ENCODE measurements at regions not wholly inside any gene's neighbourhood (a gene's known extent, or its start where the extent isn't known, plus 50 kb on each side); places are given as distances from the start of the nearest gene placed in this dataset.
"Not testable (repeated sequence)": the region's sequence is repeated elsewhere in the genome, so short reads cannot be mapped to it uniquely, and the experiment has no call there.

DNA sequence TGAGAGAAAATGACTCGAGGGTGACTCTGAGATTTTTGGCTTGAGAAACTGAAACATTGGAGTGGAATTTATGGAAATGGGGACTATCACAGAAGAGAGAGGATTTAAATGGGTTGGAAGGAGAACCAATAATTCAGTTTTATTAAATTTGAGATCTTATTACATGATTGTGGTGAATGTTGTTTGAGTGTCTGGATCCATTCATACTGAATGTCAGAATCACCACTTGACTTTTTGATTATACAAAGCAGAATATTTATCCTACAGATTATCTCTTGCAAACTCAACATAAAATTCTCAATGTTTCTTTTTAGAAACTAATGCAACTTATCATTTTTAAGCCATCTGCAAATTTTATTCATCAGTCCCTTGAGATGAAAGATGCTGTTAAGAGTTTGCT is 332.8 kb downstream of the CNTN3 start:
- no peak for DNase-seq (ENCODE audit: low read depth in 2 of 2)

DNA sequence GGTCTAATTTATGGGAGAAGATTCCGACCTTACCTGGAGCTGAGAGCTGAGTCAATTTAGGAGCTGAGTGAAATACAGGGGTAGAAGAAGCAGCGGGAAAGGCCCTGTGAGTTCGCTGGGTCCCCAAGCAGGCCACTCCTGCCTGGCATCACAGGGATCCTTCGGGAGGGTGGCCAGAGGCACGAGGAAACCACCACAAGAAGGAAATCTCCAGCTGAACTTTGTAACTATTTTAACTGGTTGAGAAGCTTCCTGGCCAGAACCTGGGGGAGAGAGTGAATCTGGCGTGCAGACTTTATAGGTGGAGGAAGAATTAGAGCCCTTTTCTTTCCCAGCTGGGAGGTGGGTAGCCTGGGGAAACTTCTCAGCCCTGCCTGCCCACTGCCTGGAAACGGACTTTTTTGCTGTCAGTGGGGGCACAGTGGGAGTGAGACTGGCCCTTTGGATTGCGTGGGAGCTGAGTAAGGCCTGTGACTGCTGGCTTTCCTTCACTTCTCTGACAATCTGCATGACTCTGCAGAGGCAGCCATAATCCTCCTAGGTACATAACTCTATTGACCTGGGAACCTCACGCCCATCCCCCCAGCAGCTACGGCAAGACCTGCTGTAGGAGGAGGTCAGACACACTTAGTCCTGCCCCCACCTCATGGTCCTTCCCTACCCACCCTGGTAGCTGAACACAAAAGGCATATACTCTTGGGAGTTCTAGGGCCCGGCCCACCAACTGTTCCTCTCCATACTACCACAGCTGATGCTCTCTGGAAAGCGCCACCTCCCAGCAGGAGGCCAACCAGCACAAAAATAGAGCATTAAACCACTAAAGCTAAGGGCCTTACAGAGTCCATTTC is 340.7 kb downstream of the CNTN3 start:
- DNase-seq (ENCODE audit: low read depth in 2 of 2), result no peak

DNA sequence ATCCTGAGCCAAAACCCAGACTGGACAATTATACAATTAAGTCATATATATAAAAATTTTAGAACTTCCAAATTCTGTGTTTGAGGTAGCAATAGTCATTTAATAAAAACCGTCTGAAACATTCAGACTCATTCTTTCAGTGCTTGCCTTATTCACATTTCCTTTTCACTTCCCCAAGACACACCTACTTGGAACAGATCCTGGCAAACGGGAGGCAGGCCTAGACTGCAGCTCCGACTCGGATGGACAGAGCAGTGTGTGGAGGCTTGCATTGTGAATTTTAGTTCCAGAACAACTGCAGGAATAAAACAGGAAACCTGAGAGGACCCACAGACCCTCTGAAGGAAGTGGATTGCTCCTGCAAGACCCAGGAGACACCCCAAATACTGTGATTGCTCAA is 341.4 kb downstream of the CNTN3 start:
- DNase-seq (ENCODE audit: low read depth in 2 of 2), result no peak

DNA sequence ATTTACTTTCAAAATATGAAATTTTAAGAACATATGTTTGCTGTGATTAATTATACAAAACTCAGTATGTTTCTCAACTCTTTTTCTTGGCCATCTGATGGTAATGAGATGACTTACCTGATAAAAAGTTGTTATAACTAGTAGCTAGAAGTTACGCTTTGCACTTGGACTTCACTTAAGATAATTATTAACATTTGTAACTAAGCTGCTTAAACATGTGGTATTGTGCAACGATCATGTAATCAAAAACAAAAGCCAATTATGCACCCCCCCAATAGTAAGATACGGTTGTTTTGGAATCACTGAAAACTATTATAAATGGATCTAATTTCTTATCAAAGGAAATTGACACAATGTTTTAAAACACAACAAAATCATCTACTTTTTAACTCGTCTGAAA is 342.9 kb downstream of the CNTN3 start:
- DNase-seq (ENCODE audit: low read depth in 2 of 2), result peak; percentile 51 to 52

DNA sequence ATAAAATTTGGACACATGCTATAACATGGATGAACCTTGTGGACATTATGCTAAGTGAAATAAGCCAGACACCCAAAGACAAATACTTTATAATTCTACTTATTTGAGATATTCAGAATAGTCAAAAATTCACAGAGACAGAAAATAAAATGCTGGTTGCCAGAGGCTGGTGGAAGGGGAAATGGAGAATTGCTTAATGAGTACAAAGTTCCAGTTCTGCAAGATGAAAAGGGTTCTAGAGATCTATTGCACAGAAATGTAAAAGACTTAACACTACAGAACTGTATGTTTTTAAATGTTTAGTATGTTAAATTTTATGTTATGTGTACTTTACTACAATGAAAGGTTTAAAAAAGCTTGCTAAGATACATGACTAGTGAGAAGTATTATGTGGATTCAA is 344.8 kb downstream of the CNTN3 start:
- DNase-seq (ENCODE audit: low read depth in 2 of 2), result no peak

DNA sequence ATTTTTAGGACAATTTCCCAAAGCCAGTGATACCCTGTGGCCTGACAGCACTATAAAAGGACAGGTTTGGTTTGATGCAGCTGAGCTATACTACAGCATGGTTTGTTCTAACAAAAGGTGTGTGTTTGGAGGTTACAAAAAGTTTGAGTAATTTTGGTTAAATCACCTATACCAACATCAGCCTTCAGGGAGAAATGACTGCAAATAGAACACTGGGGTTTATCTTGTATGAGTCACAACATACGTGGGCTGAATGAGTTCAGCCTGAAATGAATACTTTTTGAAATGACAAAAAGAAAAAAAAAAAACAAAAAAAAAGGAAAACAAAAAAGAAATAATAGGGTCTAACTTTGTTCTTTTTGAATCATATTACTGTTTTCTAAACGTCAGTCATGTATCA is 345.7 kb downstream of the CNTN3 start:
- DNase-seq (ENCODE audit: low read depth in 2 of 2), result no peak

DNA sequence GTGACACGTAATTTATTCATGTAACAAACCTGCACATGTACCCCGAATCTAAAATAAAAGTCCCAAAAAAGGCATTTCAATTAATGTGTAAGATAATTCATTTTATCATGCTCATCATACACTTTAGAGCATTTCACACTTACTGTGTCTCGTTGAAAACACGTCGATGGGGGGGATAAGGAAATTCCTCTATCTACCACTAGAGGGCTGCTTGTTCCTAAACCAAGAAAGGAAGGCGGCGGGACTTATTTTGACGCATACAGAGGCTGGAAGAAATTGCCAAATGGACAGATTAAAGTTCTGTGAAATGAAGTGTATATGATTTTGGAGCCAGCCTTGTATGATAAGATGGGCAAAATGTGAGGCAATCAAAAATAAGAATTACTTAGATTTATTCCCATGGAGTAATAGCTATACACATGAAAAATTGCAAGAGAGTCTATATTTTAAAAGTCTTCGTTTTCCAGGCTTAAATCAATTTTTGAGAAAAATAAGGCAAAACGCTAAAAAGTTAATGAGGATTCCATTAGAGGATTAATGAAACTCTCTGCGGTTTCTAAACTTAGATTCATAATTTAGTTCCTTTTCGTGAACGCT is 346.8 kb downstream of the CNTN3 start:
- peak in 1 of 2 experiments; percentile 21 for DNase-seq (ENCODE audit: low read depth in 2 of 2)

DNA sequence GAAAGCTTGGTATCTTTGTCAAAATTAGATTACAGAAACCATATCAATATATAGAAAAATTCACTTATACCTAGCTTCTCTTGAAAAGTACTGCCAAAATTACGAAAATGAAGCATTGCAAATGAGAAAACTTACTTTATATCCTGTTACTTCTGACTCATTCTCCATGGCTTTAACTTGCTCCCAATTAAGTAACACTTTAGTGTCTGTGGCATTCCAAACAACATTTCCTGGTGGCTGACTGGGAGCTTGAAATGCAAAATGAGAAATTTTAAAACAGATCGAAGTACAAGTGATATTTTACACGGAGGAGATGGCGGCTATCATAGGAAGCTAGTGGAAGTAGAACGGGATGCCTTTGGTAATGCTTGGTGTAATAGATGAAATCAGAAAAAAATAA is 347.3 kb downstream of the CNTN3 start:
- peak in 1 of 2 experiments; percentile 23 for DNase-seq (ENCODE audit: low read depth in 2 of 2)

DNA sequence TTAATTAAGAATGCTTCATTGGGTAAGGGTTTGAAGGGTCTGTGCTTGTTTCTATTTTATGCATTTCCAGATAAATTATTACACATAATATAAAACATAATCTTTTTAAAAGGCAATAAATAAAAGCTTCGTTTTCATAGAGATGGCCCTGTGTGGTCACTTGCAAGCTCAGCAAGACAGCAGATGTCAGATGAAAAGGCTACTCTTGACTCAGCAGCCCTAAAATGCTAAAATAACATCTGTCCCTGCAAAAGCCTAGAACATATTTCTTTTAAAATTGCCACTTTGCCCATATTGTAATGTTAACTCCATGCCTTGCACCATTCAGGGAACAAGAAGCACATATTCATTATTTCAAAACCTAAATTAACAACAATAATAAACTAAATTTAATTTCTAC is 349.4 kb downstream of the CNTN3 start:
- DNase-seq (ENCODE audit: low read depth in 2 of 2), result no peak

DNA sequence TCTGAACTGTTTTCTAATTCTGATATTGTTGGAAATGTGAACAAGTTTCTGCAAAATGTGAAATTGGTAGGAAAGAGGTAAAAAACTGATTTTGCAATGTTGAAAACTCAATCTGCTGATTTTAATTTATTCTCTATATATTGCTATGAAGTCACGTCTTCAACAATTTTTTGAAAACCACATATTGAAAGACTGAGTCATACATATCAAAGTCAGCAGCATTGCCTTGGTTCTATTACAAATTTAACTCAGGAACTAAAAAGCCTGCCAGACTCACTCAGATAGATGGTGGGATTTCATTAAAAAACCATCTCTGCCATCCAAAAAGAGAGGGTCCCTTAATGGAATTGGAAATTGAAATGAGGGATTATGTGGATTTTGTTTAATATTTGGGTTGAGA is 351.4 kb downstream of the CNTN3 start:
- DNase-seq (ENCODE audit: low read depth in 2 of 2), result peak; percentile 32 to 47

DNA sequence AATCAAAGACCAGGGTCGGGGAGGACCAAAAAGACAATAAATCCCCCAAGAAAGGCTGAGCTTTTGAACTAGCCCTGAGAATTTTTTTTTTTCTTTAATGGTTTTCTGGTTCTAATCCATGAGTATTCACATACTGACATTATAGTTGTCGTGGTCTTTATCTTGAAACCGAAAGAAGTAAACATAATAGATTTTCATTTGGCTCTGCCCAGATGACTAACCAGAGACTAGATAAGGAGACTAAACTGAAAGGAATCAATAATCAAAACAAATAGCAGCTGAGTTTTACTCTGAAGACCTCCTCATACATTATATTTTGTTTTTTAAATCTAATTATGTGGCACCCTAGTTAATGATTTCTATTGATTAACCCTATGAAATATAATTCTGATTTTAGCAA is 381.4 kb downstream of the CNTN3 start:
- no peak for DNase-seq (ENCODE audit: low read depth in 2 of 2)

DNA sequence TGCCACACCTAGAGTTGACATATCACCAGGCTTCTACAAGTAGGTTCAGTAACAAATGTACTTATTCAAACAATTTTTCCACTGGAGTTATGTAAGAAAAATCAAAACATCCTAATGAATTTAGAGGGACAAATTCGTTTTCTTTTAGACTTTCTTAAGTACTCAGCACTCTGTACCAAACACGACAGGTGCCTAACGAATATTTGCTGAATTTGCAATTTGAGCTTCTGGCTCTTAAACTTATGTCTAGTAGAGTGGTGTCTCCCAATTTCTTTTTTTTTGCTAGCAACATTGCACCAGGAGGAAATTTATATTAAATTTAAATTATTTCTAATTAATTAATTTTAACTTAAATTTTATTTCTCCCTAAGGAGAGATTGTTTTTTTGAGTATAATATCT is 397.0 kb downstream of the CNTN3 start:
- no peak for DNase-seq (ENCODE audit: low read depth in 2 of 2)

DNA sequence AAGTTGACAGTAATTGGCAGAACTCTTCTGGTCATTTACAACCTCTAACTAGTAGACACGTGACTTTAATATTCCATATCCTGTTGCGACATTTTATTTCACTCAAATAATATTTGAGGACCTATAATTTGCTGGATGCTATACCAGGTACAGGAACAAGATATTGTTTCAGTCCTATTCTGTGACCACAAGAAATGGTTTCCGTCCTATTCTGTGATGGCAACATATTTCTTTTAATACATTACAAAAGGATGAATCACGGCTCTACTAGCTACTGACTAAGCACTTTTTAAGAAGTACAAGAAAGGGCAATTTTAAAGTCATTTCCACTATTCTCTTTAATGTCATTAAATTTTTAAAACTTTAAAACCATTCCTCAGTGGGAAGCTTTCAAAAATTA is 400.2 kb downstream of the CNTN3 start:
- peak in 1 of 2 experiments; percentile 9 for DNase-seq (ENCODE audit: low read depth in 2 of 2)

DNA sequence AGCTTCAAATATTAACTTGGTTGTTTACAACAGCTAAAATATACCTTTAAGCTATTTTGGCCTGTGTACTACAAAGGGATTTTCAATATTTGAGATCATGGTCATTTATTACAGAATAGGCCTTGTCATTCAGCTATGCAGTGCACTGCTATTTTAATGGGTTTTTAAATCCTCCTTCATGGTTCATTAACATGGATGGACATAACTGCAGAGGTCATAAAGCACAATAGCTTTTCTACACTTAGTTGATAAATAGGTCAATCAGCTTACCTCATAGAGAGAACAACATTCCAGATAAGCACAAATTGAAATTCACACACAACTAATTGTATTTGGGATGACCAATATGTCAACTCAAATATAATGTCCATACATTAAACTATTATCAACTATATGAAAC is 403.7 kb downstream of the CNTN3 start:
- no peak for DNase-seq (ENCODE audit: low read depth in 2 of 2)

DNA sequence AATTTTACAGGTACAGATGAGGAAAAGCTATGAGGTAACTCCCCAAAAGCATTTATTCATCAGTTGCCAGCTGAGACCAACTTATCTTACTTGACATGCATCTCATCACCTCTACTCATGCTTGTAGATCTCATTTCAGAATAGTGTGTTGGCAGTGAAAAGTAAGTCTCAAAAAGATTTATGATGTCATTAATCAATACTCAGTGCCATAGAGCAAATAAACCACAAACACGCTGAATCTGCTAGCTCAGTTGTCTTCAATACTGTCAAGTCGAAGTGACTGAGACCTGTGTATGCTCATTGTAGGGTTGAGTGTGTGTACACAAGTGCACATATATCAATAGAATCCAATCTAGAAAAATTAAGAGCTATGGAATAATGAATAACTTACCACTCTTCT is 413.5 kb downstream of the CNTN3 start:
- DNase-seq (ENCODE audit: low read depth in 2 of 2), result no peak

DNA sequence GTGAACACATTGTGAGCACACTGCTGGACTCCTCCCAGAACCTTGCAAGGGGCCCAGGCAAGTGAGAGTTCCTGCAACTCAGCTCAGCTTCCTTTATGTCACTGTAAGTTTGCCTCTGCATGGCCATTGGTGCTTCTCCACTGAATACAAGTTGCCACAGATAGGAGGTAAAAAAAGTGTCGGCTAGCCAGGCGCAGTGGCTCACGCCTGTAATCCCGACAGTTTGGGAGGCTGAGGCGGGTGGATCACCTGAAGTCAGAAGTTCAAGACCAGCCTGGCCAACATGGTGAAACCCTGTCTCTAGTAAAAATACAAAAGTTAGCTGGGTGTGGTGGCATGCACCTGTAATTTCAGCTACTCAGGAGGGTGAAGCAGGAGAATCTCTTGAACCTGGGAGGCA is 435.8 kb downstream of the CNTN3 start:
- DNase-seq (ENCODE audit: low read depth in 2 of 2), result not testable (repeated sequence)

DNA sequence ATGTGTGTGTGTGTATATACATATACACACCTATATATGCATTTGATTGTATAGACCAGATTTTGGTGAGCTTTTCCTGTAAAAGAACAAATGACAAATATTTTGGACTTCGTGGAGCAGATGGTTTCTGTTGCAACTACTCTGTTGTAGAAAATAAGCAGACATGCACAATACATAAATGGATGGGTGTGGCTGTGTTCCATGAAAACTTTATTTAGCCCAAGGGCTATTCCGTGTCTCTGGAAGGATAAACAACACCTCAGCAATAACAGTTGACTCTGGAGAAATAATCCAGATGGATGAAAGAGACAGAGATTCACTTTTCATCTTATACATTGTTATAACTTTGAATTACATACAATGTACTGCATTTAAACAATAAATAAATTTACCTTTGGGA is 441.4 kb downstream of the CNTN3 start:
- no peak for DNase-seq (ENCODE audit: low read depth in 2 of 2)

DNA sequence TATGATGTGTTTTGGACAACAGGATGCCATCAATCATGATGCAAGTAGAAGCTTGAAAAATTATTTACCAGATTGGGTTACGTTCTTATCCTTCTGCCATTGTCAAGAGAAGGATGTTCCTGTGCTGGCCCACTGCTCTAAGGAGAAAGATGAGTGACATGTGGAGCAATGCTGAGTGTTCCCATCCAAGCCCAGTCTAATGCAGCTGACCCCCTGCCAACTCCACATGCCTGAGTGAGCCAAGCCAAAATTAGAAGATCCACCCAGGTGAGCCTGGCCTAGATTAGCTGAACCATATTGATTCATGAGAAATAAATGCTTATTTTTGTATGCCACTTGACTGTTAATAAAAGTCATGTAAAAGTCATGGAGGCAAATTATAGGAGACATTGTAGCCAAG is 446.5 kb downstream of the CNTN3 start:
- DNase-seq (ENCODE audit: low read depth in 2 of 2), result no peak

DNA sequence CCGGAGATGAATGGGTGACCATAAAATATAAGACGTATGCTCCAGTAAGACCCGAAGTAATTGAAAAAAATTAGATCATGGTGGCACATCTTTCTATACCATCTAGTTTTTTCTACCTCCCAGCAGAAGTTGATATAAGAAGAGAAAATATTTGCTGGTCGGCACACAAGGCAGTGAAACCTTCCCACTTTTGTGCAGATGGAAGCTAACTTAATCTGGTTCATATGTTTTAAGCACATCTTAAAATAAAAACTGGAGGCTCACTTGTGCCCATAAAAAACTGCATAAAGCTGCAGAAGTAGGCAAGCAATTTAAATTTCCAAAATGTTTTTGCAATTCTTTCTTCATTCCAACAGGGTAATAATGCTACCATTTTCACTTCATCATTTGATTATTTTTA is 449.2 kb downstream of the CNTN3 start:
- no peak for DNase-seq (ENCODE audit: low read depth in 2 of 2)

DNA sequence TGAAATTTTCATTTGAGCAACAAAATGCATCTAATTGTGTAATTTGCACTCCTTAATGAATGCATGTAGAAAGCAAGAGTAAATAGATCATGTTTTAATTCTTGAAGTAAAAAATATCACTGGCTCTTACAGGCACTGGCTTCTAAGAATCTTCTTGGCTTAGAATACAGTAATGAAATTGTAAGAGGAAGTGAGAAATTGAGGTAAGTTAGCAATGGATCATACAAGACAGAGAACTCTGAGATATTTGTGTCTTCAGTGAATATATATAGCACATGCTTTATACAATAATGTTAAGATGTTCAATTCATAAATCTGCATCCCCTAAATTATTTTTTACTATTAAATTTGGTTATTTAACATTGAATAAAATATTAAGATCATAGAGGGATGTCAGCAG is 465.0 kb downstream of the CNTN3 start:
- no peak for DNase-seq (ENCODE audit: low read depth in 2 of 2)

DNA sequence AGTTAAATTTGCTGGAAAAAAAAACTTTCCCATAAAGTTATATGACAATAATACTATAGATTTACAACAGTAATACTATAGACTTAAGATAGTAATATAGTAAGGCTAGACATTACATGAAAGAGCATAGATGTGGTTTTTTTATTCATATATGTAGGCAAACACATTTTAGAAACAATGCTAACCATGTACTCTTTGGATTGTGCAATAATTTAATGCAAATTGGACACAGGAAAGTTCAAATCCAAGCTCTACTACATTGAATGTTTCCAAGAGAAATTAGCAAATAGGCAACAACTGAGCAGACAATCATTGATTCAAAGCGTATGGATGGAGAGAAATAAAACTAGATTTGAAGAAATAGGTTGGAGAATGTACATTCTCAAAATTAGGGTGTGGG is 469.2 kb downstream of the CNTN3 start:
- DNase-seq (ENCODE audit: low read depth in 2 of 2), result no peak

DNA sequence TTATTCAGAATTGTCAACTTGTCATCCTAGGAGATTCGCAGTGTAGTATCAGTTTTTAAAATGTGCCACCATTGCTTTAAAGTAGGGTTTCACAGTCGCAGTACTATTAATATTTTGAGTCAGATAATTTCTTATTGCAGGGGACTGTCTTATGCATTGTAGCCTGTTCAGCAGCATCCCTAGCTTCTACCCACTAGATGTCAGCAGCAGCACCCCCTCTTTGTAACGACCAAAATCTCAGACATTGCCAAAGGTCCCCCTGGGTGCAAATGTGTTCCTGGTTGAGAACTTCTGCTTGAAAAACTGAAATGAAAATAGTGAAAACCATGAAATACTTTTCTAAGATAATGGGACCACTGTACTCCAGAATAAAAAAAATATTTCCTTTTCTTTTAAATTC is 474.8 kb downstream of the CNTN3 start:
- DNase-seq (ENCODE audit: low read depth in 2 of 2), result no peak

DNA sequence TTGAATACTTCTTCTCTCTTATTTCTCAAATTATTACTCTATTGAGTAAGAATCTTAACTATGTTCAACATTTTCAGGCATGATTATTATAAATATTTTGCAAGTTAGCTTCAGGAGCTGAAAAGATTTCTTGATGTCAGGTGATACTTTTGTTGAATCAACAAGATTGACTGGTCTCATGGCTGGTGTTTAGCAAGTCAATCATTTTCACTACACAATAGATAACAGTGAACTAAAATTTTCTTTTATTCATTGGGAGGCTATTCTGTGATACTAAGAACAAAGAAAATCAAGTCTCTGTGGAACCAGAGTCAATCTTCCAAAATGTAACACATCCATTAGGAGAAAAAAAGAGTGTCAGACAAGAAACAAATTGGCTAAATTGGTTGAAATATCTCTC is 476.7 kb downstream of the CNTN3 start:
- DNase-seq (ENCODE audit: low read depth in 2 of 2), result no peak

DNA sequence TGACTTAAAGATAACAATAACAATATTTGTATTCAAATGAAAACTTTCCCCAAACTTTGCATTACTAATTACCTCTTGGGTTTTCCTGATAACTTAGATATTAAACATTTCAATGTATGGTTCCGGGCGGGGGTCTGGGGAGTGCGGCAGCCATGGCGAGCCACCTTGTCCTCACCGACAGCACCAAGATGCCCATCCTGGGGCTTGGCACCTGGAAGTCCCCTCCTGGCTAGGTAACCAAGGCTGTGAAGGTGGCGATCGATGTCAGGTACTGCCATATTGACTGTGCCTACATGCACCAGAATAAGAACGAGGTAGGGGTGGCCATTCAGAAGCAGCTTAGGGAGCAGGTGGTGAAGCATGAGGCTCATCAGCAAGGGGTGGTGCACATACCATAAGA is 478.7 kb downstream of the CNTN3 start:
- DNase-seq (ENCODE audit: low read depth in 2 of 2), result no peak
